NCI-H128 (cell line): ENCODE measurements at regions not wholly inside any gene's neighbourhood (a gene's known extent, or its start where the extent isn't known, plus 50 kb on each side); places are given as distances from the start of the nearest gene placed in this dataset.
"Not testable (repeated sequence)": the region's sequence is repeated elsewhere in the genome, so short reads cannot be mapped to it uniquely, and the experiment has no call there.

Experiments used
- DNase-seq: peaks from one replicate; lab custom pipeline; 2025; ENCODE audit not compliant: unreplicated experiment; lab: John Stamatoyannopoulos, UW

GRCh38 chr4:81685104-81685503, 213.4 kb upstream of the RASGEF1B start:
- no peak for DNase-seq

DNA sequence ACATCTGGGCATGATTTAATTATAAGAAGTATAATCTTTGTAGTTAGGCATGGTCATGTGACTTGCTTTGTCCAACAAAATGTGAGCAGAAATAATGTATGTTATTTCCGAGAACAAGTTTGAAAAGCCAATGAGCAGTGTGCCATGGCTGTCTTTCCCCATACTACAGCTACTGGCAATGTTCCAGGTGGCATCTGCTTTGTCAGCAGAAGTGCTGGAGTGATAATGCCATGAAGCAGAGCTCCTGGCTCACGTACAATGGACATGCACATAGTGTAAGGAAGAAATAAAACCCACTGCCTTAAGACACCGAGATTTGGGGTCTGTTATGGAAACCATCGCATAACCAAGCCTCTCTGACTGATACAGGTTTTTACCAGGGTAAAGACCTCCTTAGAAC, 212.6 kb upstream of the RASGEF1B start:
- DNase-seq: no peak

GRCh38 chr4:81682492-81682891, 210.8 kb upstream of the RASGEF1B start:
- no peak for DNase-seq

GRCh38 chr4:81679315-81679714, 207.6 kb upstream of the RASGEF1B start:
- no peak for DNase-seq

- no peak for DNase-seq
These were observed 207.1 kb upstream of the RASGEF1B start for GRCh38 chr4:81678801-81679200.

DNA sequence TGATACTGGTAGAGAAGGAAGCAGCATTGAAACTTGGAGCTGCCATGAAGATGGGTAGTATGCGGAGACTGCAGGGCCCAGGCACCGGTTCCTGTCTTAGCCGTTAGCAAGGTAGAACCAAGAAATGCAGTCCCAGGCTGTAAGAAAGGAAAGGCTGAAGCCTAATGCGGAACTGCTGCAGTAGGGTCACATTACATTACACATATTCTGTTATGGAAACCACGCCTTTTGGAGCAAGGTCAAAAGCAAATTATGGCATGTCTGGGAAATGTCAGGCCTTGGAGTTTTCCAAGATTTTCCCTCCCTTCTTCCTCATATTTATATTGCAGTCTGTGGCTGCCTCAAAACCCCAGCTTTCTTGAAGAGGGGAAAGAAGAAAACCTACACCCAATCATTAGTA, 204.8 kb upstream of the RASGEF1B start:
- DNase-seq: no peak

DNA sequence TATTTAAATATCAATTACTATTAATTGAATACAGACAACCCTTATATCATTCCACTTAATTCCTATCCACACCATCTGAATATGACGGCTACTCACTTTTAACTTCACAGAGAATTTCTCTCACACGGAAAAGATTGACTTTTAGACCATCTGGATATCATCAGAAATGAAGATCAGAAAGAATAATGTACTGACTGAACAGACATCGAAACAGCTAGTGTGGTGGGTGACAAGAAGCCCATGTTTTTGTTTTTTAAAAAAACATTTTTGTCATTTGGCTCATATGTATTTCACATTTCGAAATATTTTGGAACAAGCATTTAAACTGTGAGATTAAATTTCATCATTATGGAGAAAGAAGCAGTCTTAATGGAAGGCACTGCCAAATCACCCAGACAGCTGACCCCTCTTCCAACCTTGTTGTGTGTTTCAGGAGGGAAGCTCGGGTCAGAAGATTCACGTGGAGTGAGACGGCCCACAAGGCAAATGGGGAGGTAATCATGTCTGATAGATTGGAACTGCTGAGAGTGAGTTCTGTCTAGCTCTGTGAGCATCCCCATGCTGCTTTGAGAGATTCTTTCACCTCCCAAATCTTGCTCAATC, 204.2 kb upstream of the RASGEF1B start:
- no peak for DNase-seq

DNA sequence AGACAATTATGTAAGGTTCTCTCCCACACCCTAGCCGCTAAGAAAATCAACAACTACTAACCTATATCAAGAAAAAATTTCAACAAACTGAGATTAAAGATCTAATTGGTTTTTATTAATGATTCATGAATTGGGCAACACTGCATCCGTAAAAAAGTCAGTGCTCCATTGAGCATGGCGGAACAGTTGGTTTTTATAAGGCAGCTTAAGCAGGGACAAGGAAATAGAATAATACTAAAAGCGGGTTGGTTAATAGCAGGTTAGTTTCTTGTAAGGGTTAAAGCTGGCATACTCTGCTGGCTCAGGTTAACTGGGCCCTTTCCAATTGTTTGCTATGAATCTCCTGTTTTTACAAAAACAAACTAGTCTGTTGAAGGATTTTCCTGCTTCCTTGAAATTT, 202.3 kb upstream of the RASGEF1B start:
- DNase-seq: no peak

DNA sequence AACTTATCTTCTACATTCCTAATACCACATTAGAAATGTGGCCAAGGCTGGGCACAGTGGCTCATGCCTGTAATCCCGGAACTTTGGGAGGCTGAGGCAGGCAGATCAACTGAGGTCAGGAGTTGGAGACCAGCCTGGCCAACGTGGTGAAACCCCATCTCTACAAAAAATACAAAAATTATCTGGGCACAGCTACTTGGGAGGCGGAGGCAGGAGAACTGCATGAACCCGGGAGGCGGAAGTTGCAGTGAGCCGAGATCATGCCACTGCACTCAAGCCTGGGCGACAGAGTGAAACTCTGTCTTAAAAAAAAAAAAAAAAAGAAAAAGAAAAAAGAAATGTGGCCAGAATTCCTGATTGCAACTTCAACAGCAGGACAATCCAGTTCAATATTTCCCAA, 196.6 kb upstream of the RASGEF1B start:
- DNase-seq: not testable (repeated sequence)

DNA sequence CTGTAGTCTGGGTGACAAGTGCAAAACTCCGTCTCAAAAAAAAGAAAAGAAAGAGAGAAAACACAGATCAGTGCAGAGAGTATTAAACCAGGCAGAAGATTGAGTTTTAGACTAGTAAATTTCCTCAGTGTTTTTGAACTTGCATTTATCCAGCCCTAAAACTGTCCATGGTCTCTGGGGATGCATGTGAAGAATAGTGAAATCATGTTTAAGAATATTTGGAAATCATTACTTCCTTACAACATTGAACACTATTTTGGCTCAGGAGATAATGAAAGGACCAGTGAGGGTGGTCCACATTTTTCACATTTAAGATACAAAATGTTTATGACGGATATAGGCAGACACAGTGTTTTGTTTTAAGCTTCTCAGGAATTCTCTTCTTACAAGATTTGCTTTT, 195.8 kb upstream of the RASGEF1B start:
- no peak for DNase-seq

DNA sequence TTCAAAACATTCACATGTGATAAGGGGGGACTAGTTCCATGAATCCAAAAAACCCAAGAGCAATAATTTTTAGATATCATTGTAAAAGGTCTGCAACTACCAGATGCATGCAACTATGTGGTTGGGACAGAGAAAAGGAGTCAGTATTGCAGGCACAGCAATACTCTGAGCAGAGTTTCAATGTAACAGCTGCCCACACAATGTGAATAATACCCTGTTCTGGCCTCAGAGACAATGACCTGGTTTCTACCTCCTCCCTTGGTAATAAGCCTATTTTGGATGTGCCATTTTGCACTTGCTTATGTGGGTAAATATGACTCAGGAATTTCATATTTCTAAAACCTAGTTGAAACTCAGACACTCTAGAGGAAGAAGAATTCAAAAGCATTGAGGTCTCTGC, 194.8 kb upstream of the RASGEF1B start:
- DNase-seq: no peak

- no peak for DNase-seq
These were observed 193.9 kb upstream of the RASGEF1B start for GRCh38 chr4:81665649-81666048.

DNA sequence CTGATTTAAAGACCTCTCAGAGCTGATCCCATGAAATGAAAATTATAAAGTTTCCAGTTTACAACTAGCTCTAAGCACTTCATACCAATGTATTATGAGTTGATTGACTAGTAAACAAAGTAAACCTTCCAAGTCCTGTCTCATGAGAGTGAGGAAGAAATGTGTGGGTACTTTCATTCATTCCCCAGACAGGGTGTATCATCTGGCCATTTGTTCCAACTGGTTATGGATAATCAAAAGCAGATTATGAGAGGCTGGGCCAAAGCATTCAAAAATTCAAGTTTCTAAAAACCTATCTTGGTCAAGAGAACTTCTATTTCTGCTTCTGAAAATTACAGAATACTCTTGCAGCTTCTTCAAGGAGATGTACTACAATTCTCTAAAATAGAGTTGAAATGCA, 193.3 kb upstream of the RASGEF1B start:
- no peak for DNase-seq

DNA sequence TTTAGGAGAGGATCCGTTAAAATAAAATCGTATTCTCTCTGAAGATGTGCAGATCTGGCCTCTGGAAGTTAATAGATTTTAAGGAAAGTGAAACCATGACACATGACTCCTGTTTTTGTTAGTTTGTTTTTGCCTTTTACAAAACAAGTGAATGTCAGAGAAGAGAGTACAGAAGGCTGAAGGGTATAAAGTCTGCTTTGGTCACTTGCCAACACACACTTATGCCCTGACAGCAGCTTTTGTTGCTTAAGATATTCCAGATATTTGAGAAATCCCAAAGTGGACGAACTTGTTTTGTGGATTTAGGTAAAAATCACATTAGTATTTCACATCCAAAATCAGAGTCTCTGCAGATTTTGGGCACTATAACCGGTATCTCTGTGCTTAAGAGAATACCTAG, 192.4 kb upstream of the RASGEF1B start:
- DNase-seq: no peak

GRCh38 chr4:81663368-81663767, 191.7 kb upstream of the RASGEF1B start:
- DNase-seq: no peak

GRCh38 chr4:81659051-81659450, 187.3 kb upstream of the RASGEF1B start:
- no peak for DNase-seq

DNA sequence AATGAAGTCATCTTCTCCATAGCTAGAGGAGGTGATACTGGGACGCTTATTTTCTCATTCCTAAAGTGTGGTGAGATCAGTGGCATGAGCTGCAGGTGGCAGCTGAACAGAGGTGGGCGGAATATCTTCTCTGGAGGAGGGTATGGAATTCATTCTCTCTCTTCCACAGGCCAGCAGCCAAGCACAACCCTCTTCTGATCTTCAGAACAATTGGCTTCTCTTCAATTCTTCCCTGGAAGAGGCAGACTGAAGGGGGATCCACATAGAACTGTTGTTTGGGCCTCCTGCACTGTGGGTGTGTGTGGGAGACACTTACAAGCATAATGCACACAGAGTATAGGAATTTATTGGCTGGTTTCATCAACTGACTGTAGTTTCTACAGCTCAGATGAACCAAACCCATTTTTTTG, 180.4 kb upstream of the RASGEF1B start:
- no peak for DNase-seq

GRCh38 chr4:81651243-81651899, 179.7 kb upstream of the RASGEF1B start:
- no peak for DNase-seq

- peak; percentile 10 for DNase-seq
These were observed 179.0 kb upstream of the RASGEF1B start for GRCh38 chr4:81650606-81651242.

- DNase-seq: no peak
These were observed 177.0 kb upstream of the RASGEF1B start for GRCh38 chr4:81648576-81649275.

DNA sequence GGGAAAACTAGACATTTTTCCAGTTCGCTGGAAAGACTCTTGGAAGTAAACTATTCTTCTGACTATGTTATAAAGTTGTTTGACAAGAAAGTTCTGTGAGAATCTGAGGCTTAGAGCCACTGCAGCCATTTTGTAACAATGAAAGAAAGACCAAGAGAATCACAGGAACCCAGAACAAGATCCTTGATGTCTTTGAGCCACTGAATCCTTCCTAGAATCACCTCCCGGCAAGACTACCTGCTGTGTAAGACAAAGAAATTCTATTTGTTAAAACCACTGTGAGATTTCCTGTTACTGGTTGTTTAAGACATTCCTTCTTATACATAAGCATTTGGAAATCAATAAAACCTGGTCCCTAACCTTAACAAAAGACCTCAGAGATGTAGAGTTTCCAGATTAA, 175.7 kb upstream of the RASGEF1B start:
- DNase-seq: no peak

DNA sequence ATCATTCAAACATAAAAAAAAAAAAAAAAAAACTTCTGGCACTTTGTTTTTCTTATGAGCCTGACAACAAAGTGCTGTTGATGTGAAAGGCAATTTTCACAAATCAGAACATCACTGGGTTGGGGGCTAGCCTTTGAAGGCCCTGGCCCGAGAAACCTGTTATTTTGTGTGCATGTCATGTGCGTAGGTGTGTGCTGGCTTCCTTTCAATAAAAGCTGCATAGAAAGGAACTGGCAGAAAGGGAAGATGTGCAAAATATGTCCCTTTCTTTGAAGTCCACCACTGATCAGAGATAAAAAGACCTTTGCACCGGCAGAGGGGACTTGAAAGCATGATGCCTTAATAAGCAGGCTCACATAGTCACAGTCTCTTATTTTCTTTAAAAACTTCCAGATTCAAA, 170.8 kb upstream of the RASGEF1B start:
- no peak for DNase-seq
